ENCODE measurements at regions not wholly inside any gene's neighbourhood (a gene's known extent, or its start where the extent isn't known, plus 50 kb on each side); places are given as distances from the start of the nearest gene placed in this dataset.
A peak's percentile ranks its signal among the peaks of the same experiment; 100 is the strongest.

GRCh38 chr1:232682248-232682647 lies 52.3 kb upstream of the SIPA1L2 start:
- DNase-seq: no peak

- DNase-seq: no peak
Observed at GRCh38 chr1:232684371-232685105, 54.6 kb upstream of the SIPA1L2 start.

GRCh38 chr1:232686346-232686745 lies 56.4 kb upstream of the SIPA1L2 start:
- no peak for DNase-seq

- DNase-seq: peak in 1 of 2 experiments; percentile 35
Observed at GRCh38 chr1:232687304-232687703, 57.4 kb upstream of the SIPA1L2 start.

GRCh38 chr1:232687728-232688127 lies 57.8 kb upstream of the SIPA1L2 start:
- peak; percentile 89 for DNase-seq

GRCh38 chr1:232688398-232688797 lies 58.5 kb upstream of the SIPA1L2 start:
- DNase-seq: no peak

GRCh38 chr1:232689711-232690110 lies 59.8 kb upstream of the SIPA1L2 start:
- no peak for DNase-seq

- DNase-seq: no peak
Observed at GRCh38 chr1:232690285-232690935, 60.5 kb upstream of the SIPA1L2 start.

- DNase-seq: no peak
Observed at GRCh38 chr1:232694475-232694874, 64.5 kb upstream of the SIPA1L2 start.

- DNase-seq: no peak
Observed at GRCh38 chr1:232695621-232696385, 65.9 kb upstream of the SIPA1L2 start.

GRCh38 chr1:232696466-232696865 lies 66.5 kb upstream of the SIPA1L2 start:
- no peak for DNase-seq

- no peak for DNase-seq
Observed at GRCh38 chr1:232697187-232697822, 67.4 kb upstream of the SIPA1L2 start.

GRCh38 chr1:232699814-232700213 lies 69.9 kb upstream of the SIPA1L2 start:
- DNase-seq: no peak

GRCh38 chr1:232702911-232703310 lies 73.0 kb upstream of the SIPA1L2 start:
- no peak for DNase-seq

- no peak for DNase-seq
Observed at GRCh38 chr1:232704256-232704655, 74.3 kb upstream of the SIPA1L2 start.

GRCh38 chr1:232704694-232705680 lies 75.1 kb upstream of the SIPA1L2 start:
- no peak for DNase-seq

- no peak for DNase-seq
Observed at GRCh38 chr1:232705815-232706575, 76.1 kb upstream of the SIPA1L2 start.

GRCh38 chr1:232707142-232707541 lies 77.2 kb upstream of the SIPA1L2 start:
- DNase-seq: no peak

- DNase-seq: no peak
Observed at GRCh38 chr1:232709386-232709785, 79.5 kb upstream of the SIPA1L2 start.

- no peak for DNase-seq
Observed at GRCh38 chr1:232711996-232712395, 82.1 kb upstream of the SIPA1L2 start.

GRCh38 chr1:232713785-232714184 lies 83.9 kb upstream of the SIPA1L2 start:
- DNase-seq: no peak
